Activated naive CD4-positive, alpha-beta T cell (primary cell): ENCODE measurements at regions not wholly inside any gene's neighbourhood (a gene's known extent, or its start where the extent isn't known, plus 50 kb on each side); places are given as distances from the start of the nearest gene placed in this dataset.

Experiments
- DNase-seq, 4 experiments: peaks; one replicate each; lab custom pipeline; 2025; lab: John Stamatoyannopoulos, UW

- DNase-seq = no peak
Measured at GRCh38 chr9:28832168-28832770, 1259.0 kb upstream of the C9orf72 start.

GRCh38 chr9:28834156-28834555 is 1260.9 kb upstream of the C9orf72 start:
- no peak for DNase-seq

DNA sequence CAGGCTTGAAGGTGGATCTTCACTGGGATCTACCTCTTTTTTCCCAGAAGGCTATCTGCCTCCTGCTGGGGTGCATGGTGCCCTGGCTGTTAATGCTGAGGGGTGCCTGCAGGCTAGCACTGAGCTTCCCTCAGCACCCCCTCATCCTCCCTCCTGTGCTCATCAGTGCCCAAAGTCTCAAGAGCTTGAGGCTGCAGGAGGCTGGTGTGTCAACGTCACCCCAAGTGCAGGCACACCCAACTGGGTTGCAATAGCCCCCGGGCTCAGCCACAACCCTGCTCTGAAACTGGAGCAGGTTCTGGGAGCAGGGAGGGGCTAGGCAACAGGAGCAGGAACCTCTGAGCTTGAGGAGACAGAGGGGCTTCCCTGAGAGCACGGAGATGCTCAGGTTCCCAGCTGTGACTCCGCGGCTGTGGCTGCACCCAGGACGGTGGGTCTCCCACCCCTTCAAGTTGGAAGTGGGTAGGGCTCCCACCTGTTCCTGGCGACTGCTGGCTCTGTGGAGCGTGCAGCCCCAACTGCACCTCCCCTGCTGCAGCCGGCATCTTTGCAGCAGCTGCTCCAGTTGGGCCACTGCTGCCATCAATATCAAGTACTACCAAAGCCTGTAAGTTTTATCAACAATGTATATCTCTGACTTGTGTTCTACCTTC is 1266.6 kb upstream of the C9orf72 start:
- no peak for DNase-seq

- DNase-seq = no peak
Measured at GRCh38 chr9:28841775-28842174, 1268.5 kb upstream of the C9orf72 start.

- DNase-seq = no peak
Measured at GRCh38 chr9:28847331-28847730, 1274.0 kb upstream of the C9orf72 start.

- DNase-seq = no peak
Measured at GRCh38 chr9:28848671-28849070, 1275.4 kb upstream of the C9orf72 start.

DNA sequence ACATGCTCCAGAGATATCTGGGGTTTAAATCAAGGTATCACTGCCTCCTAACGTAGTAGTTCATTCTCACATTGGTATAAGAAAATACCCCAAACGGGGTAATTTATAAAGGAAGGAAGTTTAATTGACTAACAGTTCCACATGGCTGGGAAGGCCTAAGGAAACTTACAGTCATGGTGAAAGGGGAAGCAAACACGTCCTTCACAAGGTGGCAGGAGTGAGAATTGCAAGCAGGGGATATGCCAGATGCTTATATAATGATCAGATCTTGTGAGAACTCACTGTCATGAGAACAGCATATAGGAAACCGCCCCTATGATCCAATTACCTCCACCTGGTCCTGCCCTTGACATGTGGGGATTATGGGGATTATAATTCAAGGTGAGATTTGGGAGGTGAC is 1280.2 kb upstream of the C9orf72 start:
- no peak for DNase-seq

DNA sequence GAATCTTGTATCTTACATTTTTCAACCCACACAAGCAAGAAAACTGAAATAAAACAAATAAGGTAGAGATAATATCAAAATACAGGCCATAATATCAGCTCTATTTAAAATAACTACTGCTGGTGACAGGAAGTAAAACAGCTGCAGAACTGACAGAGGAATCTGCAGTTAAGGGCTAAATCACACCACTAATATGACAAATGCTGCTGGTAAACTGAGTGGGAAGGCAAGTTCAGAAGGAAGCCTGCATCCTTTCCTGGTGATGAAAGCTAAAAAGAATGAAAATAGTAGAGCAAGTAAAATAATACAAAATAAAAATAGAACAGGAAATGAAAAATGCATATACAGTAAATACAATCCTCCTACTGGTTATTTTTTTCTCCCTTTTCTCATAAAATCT is 1293.7 kb upstream of the C9orf72 start:
- no peak for DNase-seq

DNA sequence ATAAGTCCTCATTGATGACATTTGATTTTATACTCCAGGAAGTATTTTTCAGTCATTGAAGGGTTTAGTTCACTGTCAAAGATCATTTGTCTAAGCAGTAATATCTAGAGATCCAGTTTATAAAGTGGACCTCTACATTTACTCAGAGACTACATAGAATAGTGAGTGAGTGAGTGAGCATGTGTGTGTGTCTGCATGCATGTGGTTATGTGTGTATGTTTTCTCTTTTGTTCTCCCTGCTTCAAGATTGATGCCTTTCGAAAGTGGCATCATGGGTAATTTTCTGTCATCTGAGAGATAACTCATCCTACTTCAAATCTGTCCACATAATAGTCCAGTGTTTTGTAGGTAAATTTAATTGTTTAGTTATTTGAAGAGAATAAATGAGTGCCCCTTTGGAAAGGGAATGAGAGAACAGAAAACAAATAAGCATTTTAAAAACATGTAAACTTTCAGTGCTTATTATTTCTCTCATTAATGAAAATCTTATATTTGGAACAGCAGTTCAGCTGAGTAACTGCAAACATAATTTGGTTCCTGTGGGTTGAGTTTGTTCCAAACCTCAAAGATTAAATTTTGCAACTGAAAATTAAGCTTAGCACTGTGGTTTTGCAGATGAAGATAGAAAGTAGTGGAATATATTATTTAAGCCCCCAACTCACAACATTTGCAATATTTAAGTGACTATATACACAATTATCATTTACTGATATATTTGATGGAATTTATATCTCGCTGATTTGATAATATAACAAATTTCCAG is 1295.1 kb upstream of the C9orf72 start:
- DNase-seq = no peak

GRCh38 chr9:28882529-28882928 is 1309.2 kb upstream of the C9orf72 start:
- DNase-seq = no peak

DNA sequence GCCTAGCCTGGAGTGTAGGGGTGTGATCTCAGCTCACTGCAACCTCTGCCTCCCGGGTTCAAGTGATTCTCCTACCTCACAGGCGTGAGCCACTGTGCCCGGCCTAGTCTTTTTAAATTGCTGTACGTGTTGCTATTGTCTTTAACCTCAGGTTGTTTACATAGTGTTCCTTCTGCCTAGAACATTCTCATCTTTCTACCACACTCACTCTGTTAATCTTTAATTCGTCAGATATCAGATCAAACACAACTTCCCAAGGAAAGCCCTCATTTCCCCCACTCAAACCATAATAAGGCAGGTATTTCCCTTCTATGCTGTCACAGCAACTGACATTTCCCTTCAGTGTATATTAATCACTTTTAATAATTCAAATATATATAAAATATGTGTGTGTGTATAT is 1310.0 kb upstream of the C9orf72 start:
- DNase-seq = no peak

DNA sequence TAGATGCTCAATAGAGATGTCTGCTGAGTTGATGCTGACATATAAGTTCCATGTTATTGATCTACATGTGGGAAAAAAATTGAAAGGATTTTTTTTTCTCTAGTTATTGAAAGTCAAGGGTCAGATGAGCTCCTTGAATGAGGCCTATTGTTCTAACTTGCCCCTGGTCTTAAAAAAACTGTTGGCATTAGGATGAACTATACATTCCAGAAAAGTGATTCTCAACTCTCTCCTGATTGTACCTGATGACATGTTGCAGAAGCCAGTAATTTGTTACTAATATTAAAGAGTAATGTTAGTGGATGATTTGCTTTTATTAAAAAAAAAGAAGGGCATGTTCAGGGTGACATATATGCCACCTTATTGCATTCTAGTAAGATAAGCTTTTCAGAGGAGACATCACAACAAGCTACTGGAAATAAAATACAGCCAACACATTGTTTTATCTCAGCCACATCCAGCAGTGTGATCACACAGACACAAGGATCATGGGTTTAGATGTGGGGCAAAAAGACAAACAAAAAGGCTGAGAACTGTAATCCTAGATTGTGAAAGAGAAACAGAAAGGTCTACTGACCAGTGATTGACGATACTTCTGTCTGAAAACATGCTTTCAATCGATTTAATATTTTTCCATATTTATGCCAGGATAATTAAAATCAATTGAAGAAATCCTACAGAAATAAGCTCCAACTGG is 1314.1 kb upstream of the C9orf72 start:
- no peak for DNase-seq

DNA sequence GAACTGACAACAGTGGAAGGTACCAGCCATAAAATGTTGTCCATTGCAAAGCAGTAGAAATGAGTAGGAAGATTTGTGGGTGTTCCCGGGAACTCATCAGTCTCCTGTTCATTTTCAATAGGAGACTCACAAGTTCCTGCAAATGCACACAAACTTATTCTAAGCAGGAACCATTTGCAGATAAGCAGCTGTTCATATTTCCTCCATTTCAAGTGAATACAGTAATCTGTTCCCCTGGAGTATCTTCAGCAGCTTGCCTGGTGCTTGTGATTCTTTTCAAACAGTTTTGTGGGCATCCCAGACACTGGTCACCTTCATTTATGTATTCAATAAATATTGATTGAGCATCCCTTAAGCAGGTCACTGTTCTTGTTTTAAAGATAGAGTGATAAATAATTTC is 1315.5 kb upstream of the C9orf72 start:
- no peak for DNase-seq

DNA sequence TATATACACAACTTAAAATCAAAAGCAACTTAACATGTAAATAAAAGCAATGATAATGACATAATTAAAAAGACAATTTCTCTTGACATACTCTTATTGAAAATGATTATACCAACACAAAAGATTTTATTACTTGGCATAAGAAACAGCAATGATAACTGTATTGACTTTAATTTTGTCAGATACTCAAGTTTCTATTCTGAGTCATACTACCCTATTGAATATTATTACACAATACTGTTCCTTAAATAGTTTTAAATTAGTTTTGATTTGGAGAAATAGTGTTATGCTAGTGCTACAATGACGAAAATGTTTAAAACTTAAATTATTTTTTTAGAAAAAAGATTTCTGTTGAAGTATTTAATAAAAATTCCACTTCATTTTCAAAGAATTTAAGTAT is 1319.3 kb upstream of the C9orf72 start:
- DNase-seq = no peak

- DNase-seq = no peak
Measured at GRCh38 chr9:28899267-28899666, 1326.0 kb upstream of the C9orf72 start.

DNA sequence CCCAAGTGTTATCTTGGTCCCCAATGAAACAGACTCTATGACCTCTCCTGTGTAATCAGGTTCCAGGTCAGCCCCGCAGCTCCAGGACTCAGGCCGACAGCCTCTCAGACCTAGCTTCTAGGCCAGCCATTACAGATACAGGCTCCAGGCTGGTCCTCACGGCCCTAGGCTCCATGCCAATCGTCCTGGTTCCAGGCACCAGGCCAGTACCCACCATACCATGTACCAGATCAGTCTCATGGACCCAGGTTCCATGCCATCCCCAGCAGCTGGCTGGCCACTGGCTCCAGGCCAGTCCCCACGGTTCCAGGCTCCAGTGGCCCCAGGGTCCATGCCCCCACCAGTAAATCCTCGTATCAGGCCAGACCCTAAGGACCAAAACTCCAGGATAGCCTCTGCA is 1326.6 kb upstream of the C9orf72 start:
- DNase-seq = no peak

GRCh38 chr9:28900406-28900805 is 1327.1 kb upstream of the C9orf72 start:
- no peak for DNase-seq

DNA sequence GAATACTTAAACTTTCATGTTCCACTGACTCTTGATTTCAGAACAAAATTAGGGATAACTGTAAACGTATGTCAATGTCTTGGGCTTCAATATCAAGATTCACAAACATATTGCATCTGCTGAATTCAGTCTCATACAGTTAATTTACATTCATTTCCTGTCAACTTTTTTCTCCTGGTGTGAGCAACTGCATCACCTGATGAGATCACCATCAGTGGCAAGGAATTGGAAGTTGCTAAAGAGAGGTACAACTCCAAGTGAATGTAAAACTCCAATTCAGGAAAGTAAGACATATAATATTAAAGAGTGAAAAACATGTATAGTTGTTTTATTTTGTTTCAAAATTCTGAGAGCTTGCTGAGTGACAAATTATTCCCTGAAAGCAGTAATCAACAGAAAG is 1336.2 kb upstream of the C9orf72 start:
- no peak for DNase-seq

- no peak for DNase-seq
Measured at GRCh38 chr9:28912621-28913020, 1339.3 kb upstream of the C9orf72 start.

DNA sequence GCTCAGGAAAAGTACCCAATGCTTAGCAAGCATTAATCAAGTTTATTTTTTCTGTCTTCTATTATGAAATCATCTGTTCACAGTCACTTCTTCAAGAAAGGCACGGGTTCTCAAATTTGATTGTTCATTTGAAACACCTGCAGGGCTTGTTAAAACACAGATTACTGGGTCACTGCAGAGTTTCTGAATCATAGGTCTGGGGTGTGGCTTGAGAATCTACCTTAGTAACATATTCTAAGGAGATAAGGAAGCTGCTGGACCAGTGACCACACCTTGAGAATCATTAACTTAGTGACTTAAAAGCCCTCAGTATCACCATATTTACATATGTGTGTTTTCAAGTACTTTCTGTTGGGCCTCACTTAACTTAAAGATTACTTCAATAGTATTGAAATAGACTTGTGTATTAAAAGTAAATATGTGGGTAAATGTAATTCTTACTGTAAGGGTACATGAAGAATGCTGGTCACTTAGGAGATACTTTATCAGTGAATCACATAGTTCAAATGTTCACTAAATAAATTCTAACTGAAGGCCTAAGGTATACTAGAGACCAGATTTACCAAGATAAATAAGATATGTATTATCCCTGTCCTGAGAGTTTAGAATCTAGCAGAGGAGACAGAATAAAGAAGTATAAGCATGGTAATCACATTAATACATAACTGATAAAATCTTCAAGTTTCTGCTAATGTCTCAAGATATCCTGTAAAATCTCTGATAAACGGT is 1342.1 kb upstream of the C9orf72 start:
- no peak for DNase-seq

DNA sequence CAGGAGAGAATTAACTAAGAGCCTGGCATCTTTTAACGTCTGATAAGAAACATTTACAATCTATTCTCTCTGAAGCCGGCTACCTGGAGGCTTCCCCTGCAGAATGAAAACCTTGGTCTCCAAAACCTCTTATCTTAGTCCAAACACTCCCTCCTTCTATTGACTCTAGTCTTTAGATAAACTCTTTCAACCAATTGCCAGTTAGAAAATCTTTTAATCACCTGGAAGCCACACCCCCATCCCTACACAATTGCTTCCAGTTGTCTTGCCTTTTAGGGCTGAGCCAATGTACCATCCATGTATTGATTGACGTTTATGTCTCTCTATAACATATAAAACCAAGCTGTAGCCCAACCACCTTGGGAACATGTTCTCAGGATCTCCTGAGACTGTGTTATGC is 1343.1 kb upstream of the C9orf72 start:
- DNase-seq = no peak

GRCh38 chr9:28921857-28922500 is 1348.7 kb upstream of the C9orf72 start:
- DNase-seq = no peak
